H1 (cell line): ENCODE measurements at regions not wholly inside any gene's neighbourhood (a gene's known extent, or its start where the extent isn't known, plus 50 kb on each side); places are given as distances from the start of the nearest gene placed in this dataset.

ENCODE experiments used
- BRCA1 ChIP-seq: IDR thresholded peaks from 2 replicates; pipeline ENCODE4 v1.6.1; 2012; ENCODE audit warnings: low read depth, low read length, improper control_type of control experiment
- CHD7 ChIP-seq: fragments of 300-600 bp; sonication (generic); IDR thresholded peaks from 2 replicates; pipeline ENCODE4 v1.7.1; 2012; ENCODE audit warnings: low read length, moderate library complexity, mild to moderate bottlenecking, inconsistent platforms; ENCODE audit not compliant: insufficient replicate concordance
- CTCF ChIP-seq, 3 experiments: IDR thresholded peaks; 1 replicate in 2 of 3; 2 replicates in 1 of 3; pipeline versions ENCODE4 v1.5.1 to v1.6.1; 2011; ENCODE audit warnings: low read length in 3 of 3, mild to moderate bottlenecking in 3 of 3, inconsistent platforms in 2 of 3, low read depth in 1 of 3, moderate library complexity in 1 of 3; ENCODE audit not compliant: insufficient read depth in 1 of 3; ENCODE audit errors: control extremely low read depth in 1 of 3
- RAD21 ChIP-seq, 2 experiments: IDR thresholded peaks in 1 of 2; conservative IDR thresholded peaks in 1 of 2; 2 replicates each; pipeline ENCODE4 v1.6.1; 2011; ENCODE audit warnings: low read depth in 2 of 2, low read length in 2 of 2, improper control_type of control experiment in 1 of 2, inconsistent platforms in 1 of 2, mild to moderate bottlenecking in 1 of 2, moderate library complexity in 1 of 2
- SIN3A ChIP-seq, 2 experiments: IDR thresholded peaks in 1 of 2; conservative IDR thresholded peaks in 1 of 2; 2 replicates each; pipeline ENCODE4 v1.6.1; 2011 to 2012; ENCODE audit warnings: low read length in 2 of 2, improper control_type of control experiment in 1 of 2, low read depth in 1 of 2, mild to moderate bottlenecking in 1 of 2
- SIRT6 ChIP-seq: IDR thresholded peaks from one replicate; pipeline ENCODE4 v1.7.1; 2012; ENCODE audit warnings: low read length, inconsistent platforms
- SRF ChIP-seq: IDR thresholded peaks from 2 replicates; pipeline ENCODE4 v1.6.1; 2011; ENCODE audit warnings: mild to moderate bottlenecking, low read depth, low read length, moderate library complexity
- TBP ChIP-seq: IDR thresholded peaks from 2 replicates; pipeline ENCODE4 v1.6.1; 2011; ENCODE audit warnings: low read depth, low read length, improper control_type of control experiment

GRCh38 chr17:12256380-12256995, 235.8 kb downstream of the MAP2K4 start (continued):
- no peak for TF ChIP-seq CHD7
- peak in 2 of 3 experiments; percentile 57 to 73; a peak in 3 of 4 replicates for TF ChIP-seq CTCF (IDR thresholded peaks at IDR 0.05; ENCODE audit: control extremely low read depth in 1 of 3, insufficient read depth in 1 of 3, low read depth in 1 of 3, low read length in 3 of 3)
- no peak for TF ChIP-seq SIRT6
- no peak for TF ChIP-seq TBP
- no peak for TF ChIP-seq BRCA1
- TF ChIP-seq SIN3A (conservative IDR thresholded peaks at IDR 0.05 in 1 of 2, IDR thresholded peaks at IDR 0.05 in 1 of 2; ENCODE audit: low read depth in 1 of 2, low read length in 2 of 2) = no peak
- TF ChIP-seq RAD21 (IDR thresholded peaks at IDR 0.05 in 1 of 2, conservative IDR thresholded peaks at IDR 0.05 in 1 of 2; ENCODE audit: low read depth in 2 of 2, low read length in 2 of 2) = peak; percentile 86 to 88
- no peak for TF ChIP-seq SRF
